ENCODE measurements at regions not wholly inside any gene's neighbourhood (a gene's known extent, or its start where the extent isn't known, plus 50 kb on each side); places are given as distances from the start of the nearest gene placed in this dataset.

DNA sequence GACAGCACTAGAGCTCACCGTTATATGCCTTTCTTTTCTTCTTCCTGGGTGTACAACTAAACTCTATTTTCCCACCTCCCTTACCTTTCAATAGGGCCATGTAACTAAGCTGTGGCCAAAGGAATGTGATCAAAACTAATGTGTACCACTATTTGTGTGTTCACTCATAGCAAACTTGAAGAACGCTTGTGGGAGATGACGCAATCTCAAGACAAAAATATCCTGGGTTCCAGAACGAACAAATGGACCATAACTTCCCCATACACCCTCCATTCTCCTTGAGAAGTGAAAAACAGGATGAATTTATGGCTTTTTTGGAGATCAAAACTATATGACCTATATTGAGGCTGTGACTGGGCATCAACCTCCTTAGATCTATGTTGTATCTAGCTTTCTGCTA is 139.7 kb upstream of the GLRA2 start:
- no peak for DNase-seq (ENCODE audit: low read depth, low spot score)
- Mint-ChIP-seq H3K9me3 (peaks cover 24% of the 10 kb centered on the region), H3K36me3 (ENCODE audit: low read depth) (peaks cover 7% of the 10 kb centered on the region), H3K4me1 (peaks cover 8% of the 10 kb centered on the region), H3K4me3 (no peak overlapping the region), H3K27me3 (ENCODE audit: low read depth) (no peaks in the 10 kb centered on the region), H3K27ac (ENCODE audit: unreplicated experiment) (no peak overlapping the region)
- TF ChIP-seq, protein P1, sequence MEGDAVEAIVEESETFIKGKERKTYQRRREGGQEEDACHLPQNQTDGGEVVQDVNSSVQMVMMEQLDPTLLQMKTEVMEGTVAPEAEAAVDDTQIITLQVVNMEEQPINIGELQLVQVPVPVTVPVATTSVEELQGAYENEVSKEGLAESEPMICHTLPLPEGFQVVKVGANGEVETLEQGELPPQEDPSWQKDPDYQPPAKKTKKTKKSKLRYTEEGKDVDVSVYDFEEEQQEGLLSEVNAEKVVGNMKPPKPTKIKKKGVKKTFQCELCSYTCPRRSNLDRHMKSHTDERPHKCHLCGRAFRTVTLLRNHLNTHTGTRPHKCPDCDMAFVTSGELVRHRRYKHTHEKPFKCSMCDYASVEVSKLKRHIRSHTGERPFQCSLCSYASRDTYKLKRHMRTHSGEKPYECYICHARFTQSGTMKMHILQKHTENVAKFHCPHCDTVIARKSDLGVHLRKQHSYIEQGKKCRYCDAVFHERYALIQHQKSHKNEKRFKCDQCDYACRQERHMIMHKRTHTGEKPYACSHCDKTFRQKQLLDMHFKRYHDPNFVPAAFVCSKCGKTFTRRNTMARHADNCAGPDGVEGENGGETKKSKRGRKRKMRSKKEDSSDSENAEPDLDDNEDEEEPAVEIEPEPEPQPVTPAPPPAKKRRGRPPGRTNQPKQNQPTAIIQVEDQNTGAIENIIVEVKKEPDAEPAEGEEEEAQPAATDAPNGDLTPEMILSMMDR (conservative IDR thresholded peaks at IDR 0.05) = no peak

DNA sequence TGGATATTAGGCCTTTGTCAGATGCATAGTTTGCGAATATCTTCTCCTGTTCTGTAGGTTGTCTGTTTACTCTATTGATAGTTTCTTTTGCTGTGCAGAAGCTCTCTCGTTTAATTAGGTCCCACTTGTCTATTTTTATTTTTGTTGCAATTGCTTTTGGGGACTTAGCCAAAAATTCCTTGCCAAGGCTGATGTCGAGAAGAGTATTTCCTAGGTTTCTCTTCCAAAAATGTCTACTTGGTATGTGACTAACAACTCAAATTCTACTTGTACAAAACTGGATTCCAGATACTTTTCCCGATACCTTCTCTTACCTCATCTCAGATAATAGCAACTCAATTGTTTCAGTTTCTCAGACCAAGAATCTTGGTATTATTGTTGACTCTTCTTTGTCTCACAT is 142.4 kb upstream of the GLRA2 start:
- H3K4me1 Mint-ChIP-seq = peaks cover 8% of the 10 kb centered on the region
- TF ChIP-seq, protein P1 (conservative IDR thresholded peaks at IDR 0.05) = no peak

DNA sequence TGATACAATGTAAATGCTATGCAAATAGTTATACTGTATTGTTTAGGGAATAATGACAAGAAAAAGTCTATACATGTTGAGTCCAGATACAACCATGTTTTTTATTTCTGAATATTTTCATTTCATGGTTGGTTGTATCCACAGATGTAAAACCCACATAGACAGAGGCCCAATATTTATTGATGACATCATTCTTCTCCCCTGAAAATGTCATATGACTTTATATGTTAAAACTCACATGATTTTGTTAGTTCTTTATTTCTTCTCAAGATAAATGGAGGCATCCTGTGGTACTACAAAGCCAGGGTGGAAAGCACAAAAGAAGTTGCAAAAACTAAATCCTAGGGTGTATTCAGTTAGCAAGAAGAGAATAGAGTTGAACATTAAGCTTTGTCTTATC is 149.3 kb upstream of the GLRA2 start:
- no peak for DNase-seq (ENCODE audit: low read depth, low spot score)
- H3K27ac Mint-ChIP-seq (ENCODE audit: unreplicated experiment) = no peak overlapping the region
- H3K36me3 Mint-ChIP-seq (ENCODE audit: low read depth) = no peaks in the 10 kb centered on the region
- no peaks in the 10 kb centered on the region for H3K4me1 Mint-ChIP-seq
- no peaks in the 10 kb centered on the region for H3K27me3 Mint-ChIP-seq (ENCODE audit: low read depth)
- peaks cover 3% of the 10 kb centered on the region for H3K9me3 Mint-ChIP-seq
- H3K4me3 Mint-ChIP-seq = no peak overlapping the region
- TF ChIP-seq, protein P1 (conservative IDR thresholded peaks at IDR 0.05) = no peak

More for the DNA sequence above, 142.4 kb upstream of the GLRA2 start:
- no peak for DNase-seq (ENCODE audit: low read depth, low spot score)
- Mint-ChIP-seq H3K27ac (ENCODE audit: unreplicated experiment) (no peak overlapping the region), H3K4me3 (no peak overlapping the region), H3K27me3 (ENCODE audit: low read depth) (no peaks in the 10 kb centered on the region), H3K36me3 (ENCODE audit: low read depth) (no peaks in the 10 kb centered on the region), H3K9me3 (peaks cover 22% of the 10 kb centered on the region)

DNA sequence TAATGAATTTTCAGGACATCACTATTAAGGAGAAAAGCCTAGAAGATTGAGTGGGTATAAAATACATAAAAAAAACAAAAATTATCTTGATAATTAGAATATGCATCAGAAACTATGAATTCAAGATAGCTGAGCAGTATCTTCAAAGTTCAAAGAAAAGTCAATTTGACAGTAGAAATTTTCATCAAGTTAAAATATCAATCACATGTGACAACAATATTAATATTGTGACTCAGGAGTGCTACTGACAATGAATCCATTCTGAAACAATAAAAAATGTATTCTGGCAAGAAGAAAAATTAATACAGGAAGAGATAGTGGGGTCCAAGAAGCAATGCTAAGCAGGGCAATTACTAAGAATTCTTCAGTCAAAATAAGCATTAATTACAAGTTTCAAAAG is 151.9 kb upstream of the GLRA2 start:
- no peaks in the 10 kb centered on the region for H3K9me3 Mint-ChIP-seq

DNA sequence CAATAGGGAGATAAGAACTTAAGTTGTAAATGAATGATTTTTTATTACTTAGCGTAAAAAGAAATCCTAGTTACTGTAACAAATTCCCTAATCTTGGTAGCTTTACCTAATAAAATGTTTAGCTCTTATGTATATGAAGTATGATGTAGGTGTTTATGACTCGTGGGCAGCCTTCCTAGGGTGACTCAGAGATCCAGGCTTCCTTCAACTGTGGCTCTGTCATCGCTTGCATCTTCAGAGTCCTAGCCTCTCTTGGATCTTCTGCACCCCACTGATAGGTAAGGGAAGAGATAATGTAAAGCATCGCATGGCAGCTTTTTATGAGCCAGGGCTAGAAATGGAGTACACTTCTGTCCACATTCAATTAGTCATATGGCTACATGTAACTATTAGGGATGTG is 165.6 kb upstream of the GLRA2 start:
- Mint-ChIP-seq H3K27me3 (ENCODE audit: low read depth) (no peaks in the 10 kb centered on the region), H3K27ac (ENCODE audit: unreplicated experiment) (no peak overlapping the region), H3K4me3 (no peak overlapping the region), H3K9me3 (peaks cover 13% of the 10 kb centered on the region), H3K4me1 (peaks cover 9% of the 10 kb centered on the region), H3K36me3 (ENCODE audit: low read depth) (no peaks in the 10 kb centered on the region)
- TF ChIP-seq, protein P1 (conservative IDR thresholded peaks at IDR 0.05) = no peak
- DNase-seq (ENCODE audit: low read depth, low spot score) = no peak

More for the DNA sequence above, 151.9 kb upstream of the GLRA2 start:
- no peak overlapping the region for H3K27ac Mint-ChIP-seq (ENCODE audit: unreplicated experiment)
- no peak for DNase-seq (ENCODE audit: low read depth, low spot score)
- H3K4me3 Mint-ChIP-seq = no peak overlapping the region
- no peaks in the 10 kb centered on the region for H3K4me1 Mint-ChIP-seq
- H3K27me3 Mint-ChIP-seq (ENCODE audit: low read depth) = no peaks in the 10 kb centered on the region
- TF ChIP-seq, protein P1 (conservative IDR thresholded peaks at IDR 0.05) = no peak
- no peaks in the 10 kb centered on the region for H3K36me3 Mint-ChIP-seq (ENCODE audit: low read depth)

DNA sequence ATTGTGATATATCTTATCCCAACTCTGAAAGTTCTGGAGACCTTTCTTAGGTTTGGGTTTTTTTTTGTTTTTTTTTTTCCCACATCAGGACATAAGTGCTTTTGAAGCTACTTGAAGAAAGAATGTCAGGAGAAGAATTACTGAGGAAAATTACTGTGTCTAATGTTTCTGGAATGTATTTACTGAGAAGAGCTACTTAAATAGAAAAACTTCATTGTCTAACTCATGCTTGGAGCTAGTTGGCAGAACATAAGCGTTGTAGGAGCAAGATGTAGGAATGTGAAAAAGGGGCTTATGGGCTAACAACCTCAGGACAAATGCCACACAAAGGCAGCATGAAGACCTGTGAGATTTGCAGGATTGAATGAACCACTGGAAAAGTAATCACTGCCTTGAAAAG is 166.6 kb upstream of the GLRA2 start:
- H3K36me3 Mint-ChIP-seq (ENCODE audit: low read depth) = no peaks in the 10 kb centered on the region
- H3K27ac Mint-ChIP-seq (ENCODE audit: unreplicated experiment) = no peak overlapping the region
- peaks cover 16% of the 10 kb centered on the region for H3K9me3 Mint-ChIP-seq
- TF ChIP-seq, protein P1 (conservative IDR thresholded peaks at IDR 0.05) = no peak
- no peaks in the 10 kb centered on the region for H3K27me3 Mint-ChIP-seq (ENCODE audit: low read depth)
- peaks cover 9% of the 10 kb centered on the region for H3K4me1 Mint-ChIP-seq
- no peak for DNase-seq (ENCODE audit: low read depth, low spot score)
- no peak overlapping the region for H3K4me3 Mint-ChIP-seq

Data from neural crest cell (in vitro differentiated cells).